ENCODE measurements at regions not wholly inside any gene's neighbourhood (a gene's known extent, or its start where the extent isn't known, plus 50 kb on each side); places are given as distances from the start of the nearest gene placed in this dataset.
"Not testable (repeated sequence)": the region's sequence is repeated elsewhere in the genome, so short reads cannot be mapped to it uniquely, and the experiment has no call there.

GRCh38 chr11:66789097-66789890 is 53.9 kb upstream of the RCE1 start:
- Mint-ChIP-seq H3K4me3 (no peak overlapping the region), H3K27ac (no peak overlapping the region), H3K36me3 (ENCODE audit: low read depth) (no peaks in the 10 kb centered on the region), H3K4me1 (no peaks in the 10 kb centered on the region), H3K9me3 (no peaks in the 10 kb centered on the region), H3K27me3 (no peaks in the 10 kb centered on the region)
- ChIA-PET POLR2A (no interaction called here), CTCF (interaction anchor here (0.7 kb wide), 1 partner anchor 13 kb away, joined by 3 read pairs; no protein-coding TSS in a partner anchor)
- DNase-seq: no peak

GRCh38 chr11:66787934-66788758 is 55.1 kb upstream of the RCE1 start:
- H3K4me3 Mint-ChIP-seq: no peak overlapping the region
- POLR2A ChIA-PET: interaction anchor here (0.6 kb wide), 1 partner anchor 11 kb away, joined by 7 read pairs; no protein-coding TSS in a partner anchor
- H3K27ac Mint-ChIP-seq: no peak overlapping the region
- no peaks in the 10 kb centered on the region for H3K27me3 Mint-ChIP-seq
- H3K36me3 Mint-ChIP-seq (ENCODE audit: low read depth): no peaks in the 10 kb centered on the region
- no peaks in the 10 kb centered on the region for H3K9me3 Mint-ChIP-seq
- CTCF ChIA-PET: interaction anchor here (0.6 kb wide), 1 partner anchor 118 kb away, joined by 4 read pairs; no protein-coding TSS in a partner anchor
- H3K4me1 Mint-ChIP-seq: no peaks in the 10 kb centered on the region
- DNase-seq: no peak

DNA sequence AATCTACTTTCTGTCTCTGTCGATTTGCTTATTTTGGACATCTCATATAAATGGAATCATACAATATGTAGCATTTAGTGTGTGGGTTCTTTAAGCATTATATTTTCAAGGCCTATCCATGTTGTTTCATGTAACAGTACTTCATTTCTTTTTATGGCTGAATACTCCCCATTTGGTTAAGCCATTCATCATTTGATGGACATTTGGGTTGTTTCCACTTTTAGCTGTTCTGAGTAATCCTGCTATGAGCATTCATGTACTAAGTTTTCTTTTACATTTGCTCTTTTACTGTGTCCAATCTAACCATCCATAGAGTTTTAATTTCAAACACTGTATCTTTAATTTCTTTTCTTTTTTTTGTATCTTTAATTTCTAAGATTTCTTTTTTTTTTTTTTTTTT is 55.6 kb upstream of the SPTBN2 start:
- Mint-ChIP-seq H3K27ac (no peak overlapping the region), H3K9me3 (no peaks in the 10 kb centered on the region), H3K36me3 (ENCODE audit: low read depth) (peaks cover 2% of the 10 kb centered on the region), H3K27me3 (no peaks in the 10 kb centered on the region), H3K4me1 (no peaks in the 10 kb centered on the region), H3K4me3 (no peak overlapping the region)
- CTCF ChIA-PET: interaction anchor here (1.3 kb wide), 1 partner anchor 46 kb away, joined by 3 read pairs; no protein-coding TSS in a partner anchor
- no peak for DNase-seq
- POLR2A ChIA-PET: no interaction called here

- CTCF ChIA-PET: no interaction called here
- Mint-ChIP-seq H3K4me3 (no peak overlapping the region), H3K4me1 (no peaks in the 10 kb centered on the region), H3K36me3 (ENCODE audit: low read depth) (peaks cover 2% of the 10 kb centered on the region), H3K9me3 (no peaks in the 10 kb centered on the region), H3K27me3 (no peaks in the 10 kb centered on the region), H3K27ac (no peak overlapping the region)
- POLR2A ChIA-PET: no interaction called here
- DNase-seq: no peak
Observed at GRCh38 chr11:66782726-66783125, 53.7 kb upstream of the SPTBN2 start.

DNA sequence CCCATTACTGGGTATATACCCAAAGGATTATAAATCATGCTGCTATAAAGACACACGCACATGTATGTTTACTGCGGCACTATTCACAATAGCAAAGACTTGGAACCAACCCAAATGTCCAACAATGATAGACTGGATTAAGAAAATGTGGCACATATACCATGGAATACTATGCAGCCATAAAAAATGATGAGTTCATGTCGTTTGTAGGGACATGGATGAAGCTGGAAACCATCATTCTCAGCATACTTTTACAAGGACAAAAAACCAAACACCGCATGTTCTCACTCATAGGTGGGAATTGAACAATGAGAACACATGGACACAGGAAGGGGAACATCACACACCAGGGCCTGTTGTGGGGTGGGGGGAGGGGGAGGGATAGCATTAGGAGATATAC is 50.6 kb upstream of the SPTBN2 start:
- H3K27ac Mint-ChIP-seq: not testable (repeated sequence)

More for the DNA sequence above, 50.6 kb upstream of the SPTBN2 start:
- POLR2A ChIA-PET; H3K4me3 Mint-ChIP-seq; H3K4me1 Mint-ChIP-seq; H3K36me3 Mint-ChIP-seq (ENCODE audit: low read depth); DNase-seq; H3K9me3 Mint-ChIP-seq; H3K27me3 Mint-ChIP-seq: not testable (repeated sequence)
- CTCF ChIA-PET: interaction anchor here (0.6 kb wide), 1 partner anchor 37 kb away, joined by 3 read pairs; no protein-coding TSS in a partner anchor
